C4-2B (cell line): ENCODE measurements at regions not wholly inside any gene's neighbourhood (a gene's known extent, or its start where the extent isn't known, plus 50 kb on each side); places are given as distances from the start of the nearest gene placed in this dataset.
"Not testable (repeated sequence)": the region's sequence is repeated elsewhere in the genome, so short reads cannot be mapped to it uniquely, and the experiment has no call there.

Experiments used
- ZFX ChIP-seq: fragments of 450-650 bp; IDR thresholded peaks from 2 replicates; pipeline ENCODE4 v1.6.1; 2017
- TF ChIP-seq, protein P1 (sequence below): fragments of 450-650 bp; conservative IDR thresholded peaks from 2 replicates; pipeline ENCODE4 v1.5.1; 2017; ENCODE audit warnings: mild to moderate bottlenecking

GRCh38 chr16:29333492-29334097 is 72.9 kb downstream of the NPIPB11 start:
- TF ChIP-seq, protein P1, sequence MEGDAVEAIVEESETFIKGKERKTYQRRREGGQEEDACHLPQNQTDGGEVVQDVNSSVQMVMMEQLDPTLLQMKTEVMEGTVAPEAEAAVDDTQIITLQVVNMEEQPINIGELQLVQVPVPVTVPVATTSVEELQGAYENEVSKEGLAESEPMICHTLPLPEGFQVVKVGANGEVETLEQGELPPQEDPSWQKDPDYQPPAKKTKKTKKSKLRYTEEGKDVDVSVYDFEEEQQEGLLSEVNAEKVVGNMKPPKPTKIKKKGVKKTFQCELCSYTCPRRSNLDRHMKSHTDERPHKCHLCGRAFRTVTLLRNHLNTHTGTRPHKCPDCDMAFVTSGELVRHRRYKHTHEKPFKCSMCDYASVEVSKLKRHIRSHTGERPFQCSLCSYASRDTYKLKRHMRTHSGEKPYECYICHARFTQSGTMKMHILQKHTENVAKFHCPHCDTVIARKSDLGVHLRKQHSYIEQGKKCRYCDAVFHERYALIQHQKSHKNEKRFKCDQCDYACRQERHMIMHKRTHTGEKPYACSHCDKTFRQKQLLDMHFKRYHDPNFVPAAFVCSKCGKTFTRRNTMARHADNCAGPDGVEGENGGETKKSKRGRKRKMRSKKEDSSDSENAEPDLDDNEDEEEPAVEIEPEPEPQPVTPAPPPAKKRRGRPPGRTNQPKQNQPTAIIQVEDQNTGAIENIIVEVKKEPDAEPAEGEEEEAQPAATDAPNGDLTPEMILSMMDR, result not testable (repeated sequence)
- TF ChIP-seq ZFX, result not testable (repeated sequence)
